Head of caudate nucleus (tissue), 42 donors: ENCODE measurements at regions not wholly inside any gene's neighbourhood (a gene's known extent, or its start where the extent isn't known, plus 50 kb on each side); places are given as distances from the start of the nearest gene placed in this dataset.
"Not testable (repeated sequence)": the region's sequence is repeated elsewhere in the genome, so short reads cannot be mapped to it uniquely, and the experiment has no call there.

Source experiments
- DNase-seq, 42 donors: peaks; one replicate each; pipeline versions ENCODE4 v3.0.0 to v3.0.0-alpha.2; 2020 to 2021; ENCODE audit warnings: mixed read lengths in 7 of 42
- intact Hi-C: fragments of 100-400 bp; cut with DNase I; formaldehyde crosslinking; loops from one replicate; pipeline ENCODE4 v1.15.0; 2022

DNA sequence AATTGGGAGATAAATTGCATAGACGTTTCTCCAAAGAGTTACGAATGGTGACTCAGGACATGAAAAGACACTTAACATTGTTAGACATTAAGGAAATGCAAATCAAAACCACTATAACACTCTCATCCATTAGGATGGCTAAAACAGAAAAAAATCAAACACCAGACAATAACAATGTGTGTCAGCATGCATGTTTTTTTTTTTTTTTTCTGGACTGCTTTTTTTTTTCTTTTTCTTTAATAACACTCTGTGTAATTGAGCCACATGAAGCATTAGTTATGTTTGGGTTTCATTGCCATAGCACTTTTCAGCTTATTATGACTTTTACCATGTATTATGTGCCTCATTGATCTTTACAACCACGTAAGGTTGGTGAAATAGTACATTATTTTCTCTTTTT lies 95.0 kb downstream of the NFKBIZ start:
- DNase-seq, result no peak
- intact Hi-C loops, result no loop called here

DNA sequence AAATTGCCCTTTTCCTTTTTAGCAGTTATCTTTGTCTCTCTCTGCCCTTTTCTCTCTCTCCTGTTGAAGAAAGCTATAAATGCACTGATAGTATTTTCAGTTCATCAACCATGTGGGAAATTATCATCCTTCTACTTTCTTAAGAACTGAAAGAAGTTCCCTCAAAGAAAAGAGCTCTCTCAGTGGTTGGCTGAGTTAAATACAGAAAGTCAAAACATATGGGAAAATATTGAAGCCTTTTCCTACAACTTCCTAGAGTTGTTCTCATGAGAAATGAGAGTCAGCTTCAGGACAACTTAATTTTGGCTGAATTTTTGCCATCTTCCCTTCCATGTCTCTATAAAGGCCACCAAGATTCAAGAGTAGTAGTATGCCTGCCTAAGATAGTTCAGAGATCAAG lies 96.7 kb downstream of the NFKBIZ start:
- intact Hi-C loops, result no loop called here
- no peak for DNase-seq

DNA sequence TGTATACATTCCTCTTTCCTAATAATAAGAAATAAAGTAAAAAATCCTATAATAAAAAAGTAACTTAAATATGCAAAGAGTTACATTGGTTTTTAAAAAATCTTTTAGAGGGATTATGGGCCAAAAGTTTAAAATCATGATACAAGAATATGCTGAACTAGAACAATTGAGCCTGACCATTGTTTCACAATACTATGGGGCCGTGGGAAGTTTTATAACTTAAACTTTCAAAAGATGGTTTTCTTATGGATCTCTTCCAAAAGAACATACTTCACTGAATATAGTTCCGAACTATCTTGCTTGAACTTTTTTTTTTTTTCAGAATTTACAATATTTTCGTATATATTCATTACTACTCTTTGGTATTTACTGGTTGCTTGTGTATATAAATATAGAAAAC lies 97.6 kb downstream of the NFKBIZ start:
- intact Hi-C loops, result no loop called here
- DNase-seq, result no peak

DNA sequence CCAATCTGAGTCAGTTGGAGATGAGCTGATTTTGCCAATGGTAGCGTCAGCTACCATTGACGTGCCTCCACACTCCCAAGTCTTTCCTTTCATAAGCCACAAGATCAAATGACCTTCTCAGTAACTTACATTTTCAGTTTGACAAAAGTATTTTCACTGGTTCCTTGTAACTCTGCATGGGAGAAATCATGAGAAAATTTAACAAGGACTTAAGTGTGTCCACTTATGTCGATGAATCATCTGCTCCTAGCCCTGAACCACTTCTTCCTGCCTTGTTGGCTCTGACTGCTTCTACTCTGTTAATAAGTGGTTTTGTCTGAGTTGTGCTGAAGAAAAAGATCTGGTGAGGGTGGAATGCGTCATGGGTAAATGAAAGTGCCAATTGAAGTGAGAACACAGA lies 101.2 kb downstream of the NFKBIZ start:
- no peak for DNase-seq
- intact Hi-C loops, result no loop called here

DNA sequence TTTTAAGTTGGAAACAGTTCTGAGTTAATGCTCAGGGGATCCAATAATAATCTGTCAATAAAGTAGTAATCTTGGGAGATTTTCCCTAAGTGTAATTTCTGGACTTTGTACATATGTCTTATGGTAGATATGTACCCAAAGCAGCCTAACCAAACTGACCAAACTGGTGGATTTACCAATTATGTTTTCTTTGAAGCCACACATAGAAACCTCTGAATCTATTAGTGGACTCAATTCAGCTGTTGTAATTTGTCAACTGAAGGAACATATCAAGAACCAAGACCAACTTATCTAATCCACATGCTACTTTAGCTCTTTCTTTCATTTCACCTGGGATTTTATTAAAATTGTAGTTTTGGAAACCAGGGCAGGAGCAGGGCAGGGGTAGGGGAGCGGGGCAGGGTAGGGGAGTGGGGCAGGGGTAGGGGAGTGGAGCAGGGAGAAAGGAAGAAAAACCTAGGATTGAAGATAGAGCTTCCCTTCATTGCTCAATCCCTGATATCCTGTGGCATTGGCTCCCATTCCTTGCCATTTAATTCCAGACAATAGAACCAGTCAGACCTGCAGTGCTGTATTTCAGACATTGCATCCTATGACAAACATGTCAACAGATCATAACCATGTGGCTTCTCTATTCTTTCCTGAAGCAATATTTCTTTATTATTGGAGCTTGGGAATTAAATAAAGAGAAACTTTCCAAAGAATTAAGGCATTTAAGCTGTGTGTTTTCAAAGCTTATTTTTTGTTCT lies 101.8 kb downstream of the NFKBIZ start:
- intact Hi-C loops, result no loop called here
- DNase-seq, result no peak

DNA sequence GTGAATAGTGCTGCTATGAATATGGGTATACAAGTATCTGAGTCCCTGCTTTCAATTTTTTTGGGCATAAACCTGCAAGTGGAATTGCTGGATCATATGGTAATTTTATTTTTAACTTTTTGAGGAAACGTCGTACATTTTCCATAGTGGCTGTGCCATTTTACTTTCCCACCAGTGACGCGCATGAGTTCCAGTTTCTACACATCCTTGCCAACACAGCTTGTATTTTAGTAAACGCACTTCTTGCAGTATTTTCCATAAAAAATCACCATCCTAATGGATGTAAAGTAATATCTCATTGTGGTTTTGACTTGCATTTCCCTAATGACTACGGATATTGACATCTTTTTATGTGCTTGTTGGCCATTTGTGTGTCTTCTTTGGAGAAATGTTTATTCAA lies 105.0 kb downstream of the NFKBIZ start:
- no peak for DNase-seq
- intact Hi-C loops, result no loop called here

DNA sequence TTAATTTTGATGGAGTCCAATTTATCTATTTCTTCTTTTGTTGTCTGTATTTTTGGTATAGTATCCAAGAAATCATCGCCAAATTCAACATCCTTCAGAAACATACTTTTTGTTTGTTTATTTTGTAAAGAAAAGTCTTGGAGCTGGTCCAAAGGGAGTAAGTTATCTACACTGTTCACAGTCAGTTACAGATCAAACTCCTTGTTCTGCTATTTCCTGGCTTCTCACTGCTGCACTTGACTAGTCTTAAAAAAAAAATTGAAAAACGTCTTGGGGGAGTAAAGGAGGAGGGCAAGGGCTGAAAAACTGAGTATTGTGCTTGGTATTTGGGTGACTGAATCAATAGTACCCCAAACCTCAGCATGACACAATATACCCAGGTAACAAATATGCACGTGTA lies 105.6 kb downstream of the NFKBIZ start:
- intact Hi-C loops, result no loop called here
- DNase-seq, result no peak

DNA sequence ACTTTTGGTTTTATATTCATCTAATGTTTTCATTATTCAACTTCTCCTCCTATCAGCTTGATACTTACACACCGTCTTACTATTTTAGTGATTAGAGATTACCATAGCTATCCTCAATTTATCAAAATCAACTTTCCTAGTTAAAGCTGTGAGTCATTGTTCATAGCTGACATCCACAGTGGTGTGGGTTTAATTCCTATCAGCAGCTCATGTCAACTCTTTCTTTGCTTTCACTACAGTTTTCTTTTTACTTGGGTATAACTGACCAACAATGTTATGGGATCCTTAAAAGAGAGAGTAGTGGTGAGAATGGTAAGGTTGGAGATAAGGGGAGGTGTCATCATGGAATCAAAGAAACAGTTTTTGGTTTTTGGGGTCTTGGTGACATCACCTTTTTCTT lies 112.7 kb downstream of the NFKBIZ start:
- no peak for DNase-seq
- intact Hi-C loops, result no loop called here

DNA sequence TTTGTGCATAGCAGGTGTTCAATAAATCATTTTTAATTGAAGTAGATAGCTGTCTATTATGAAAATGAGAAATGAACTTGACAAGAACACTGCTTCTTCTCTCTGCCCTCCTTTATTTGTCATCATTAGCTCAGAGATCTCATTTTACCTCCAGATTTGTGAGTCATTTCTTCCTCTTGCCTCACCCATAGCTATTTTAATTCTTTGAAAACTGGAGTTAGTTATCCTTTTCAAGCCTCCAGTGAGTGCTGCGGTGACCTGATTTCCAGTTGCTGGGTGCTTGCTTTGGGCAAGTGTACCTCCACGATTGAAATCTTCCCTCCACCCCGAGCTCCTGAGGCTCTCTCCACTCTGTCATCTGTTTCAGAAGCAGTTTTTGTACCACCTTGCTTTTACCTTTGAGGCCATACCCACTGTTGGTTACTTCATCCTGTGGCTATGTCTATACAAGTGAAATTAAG lies 114.6 kb downstream of the NFKBIZ start:
- peak in 35 of 42 donors; percentile 8 to 78 (median 46) for DNase-seq
- intact Hi-C loops, result no loop called here

DNA sequence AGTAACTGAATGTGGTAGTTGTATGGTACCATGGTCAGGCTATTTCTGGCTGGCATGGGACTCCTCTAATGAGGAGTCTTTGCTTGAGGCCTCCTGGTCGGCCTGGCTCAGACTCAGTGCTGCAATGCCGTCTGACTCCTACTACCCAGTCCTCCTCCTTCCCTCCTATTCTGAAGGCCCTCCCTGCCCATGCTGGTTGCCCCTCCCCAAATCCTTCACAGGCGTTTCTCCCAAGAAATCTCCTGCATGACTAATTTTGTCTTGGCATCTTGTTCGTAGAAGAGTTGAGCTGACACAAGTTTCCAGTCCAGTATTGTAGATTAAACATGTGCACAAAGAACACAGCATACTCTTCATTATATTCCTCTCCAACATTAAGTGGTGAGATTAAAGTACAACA lies 115.5 kb downstream of the NFKBIZ start:
- intact Hi-C loops, result no loop called here
- DNase-seq, result no peak

DNA sequence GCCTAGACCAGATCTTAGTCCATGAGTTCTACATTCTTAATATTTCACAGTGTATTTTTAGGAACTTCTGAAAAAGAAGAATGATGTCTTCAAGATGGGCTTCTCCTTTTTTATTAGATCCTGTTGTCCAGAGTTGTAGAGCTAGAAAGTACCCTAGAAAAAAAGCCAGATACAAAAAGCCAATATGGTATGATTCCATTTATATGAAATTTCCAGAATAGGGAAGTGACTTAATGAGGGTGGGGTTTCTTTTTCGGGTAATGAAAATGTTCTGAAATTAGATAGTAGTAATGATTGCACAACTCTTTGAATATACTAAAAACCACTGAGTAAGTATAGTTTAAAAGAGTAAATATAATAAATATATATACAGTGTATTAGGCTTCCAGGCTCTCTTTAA lies 116.9 kb downstream of the NFKBIZ start:
- intact Hi-C loops, result no loop called here
- DNase-seq, result no peak

DNA sequence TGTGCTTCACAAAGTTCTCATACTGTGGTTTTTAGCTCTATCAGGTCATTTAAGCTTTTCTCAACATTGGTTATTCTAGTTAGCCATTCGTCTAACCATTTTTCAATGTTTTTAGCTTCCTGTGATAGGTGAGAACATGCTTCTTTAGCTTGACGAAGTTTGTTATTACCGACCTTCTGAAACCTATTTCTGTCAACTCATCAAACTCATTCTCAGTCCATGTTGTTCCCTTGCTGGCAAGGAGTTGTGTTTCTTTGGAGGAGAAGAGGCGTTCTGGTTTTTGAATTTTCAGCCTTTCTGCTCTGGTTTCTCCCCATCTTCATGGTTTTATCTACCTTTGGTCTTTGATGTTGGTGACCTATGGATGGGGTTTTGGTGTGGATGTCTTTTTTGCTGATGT lies 120.9 kb downstream of the NFKBIZ start:
- DNase-seq, result no peak

DNA sequence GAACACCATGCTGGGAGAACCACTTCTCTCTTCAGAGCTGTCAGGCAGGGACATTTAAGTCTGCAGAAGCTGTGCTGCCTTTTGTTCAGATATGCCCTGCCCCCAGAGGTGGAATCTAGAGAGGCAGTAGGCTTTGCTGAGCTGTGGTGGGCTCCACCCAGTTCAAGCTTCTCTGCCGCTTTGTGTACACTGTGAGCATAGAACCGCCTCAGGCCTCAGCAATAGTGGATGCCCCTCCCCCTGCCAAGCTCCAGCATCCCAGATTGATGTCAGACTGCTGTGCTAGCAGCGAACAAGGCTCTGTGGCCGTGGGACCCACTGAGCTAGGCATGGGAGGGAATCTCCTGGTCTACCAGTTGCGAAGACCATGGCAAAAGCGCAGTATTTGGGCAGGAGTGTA lies 121.6 kb downstream of the NFKBIZ start:
- intact Hi-C loops, result no loop called here
- no peak for DNase-seq

More for the DNA sequence above, 120.9 kb downstream of the NFKBIZ start:
- intact Hi-C loops, result no loop called here

DNA sequence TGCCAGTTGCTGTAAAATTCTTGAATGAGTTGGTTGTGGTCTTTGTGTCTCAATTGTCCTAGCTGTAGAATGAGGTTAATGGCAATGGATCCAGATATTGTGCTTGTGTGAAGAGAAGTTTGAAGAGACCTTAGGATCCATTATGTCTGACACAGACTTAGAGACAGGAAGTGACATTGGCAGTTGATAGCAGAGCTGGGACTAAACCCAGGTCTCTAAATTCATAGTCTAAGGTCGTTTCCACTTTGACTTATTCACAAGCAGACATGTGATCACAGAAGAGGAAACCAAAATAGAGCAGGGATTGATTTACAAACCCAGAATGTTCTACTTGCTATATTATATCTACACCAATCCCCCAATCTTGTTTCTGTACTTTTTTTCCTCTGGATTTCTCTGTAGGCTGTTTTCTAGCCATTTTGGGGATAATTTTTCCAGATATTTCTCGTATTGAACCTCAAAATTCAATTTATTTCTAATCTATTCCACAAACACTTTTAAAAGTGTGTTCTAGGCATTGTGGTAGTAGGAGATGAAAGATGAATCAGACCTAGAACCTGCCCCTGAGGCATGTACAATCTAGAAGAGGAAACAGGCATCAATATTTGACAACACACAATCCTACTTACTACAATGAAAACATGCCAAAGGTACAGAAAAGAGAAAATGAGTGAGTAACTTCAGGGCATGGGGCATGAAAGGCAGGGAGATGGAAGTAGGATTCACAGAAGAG lies 123.3 kb downstream of the NFKBIZ start:
- intact Hi-C loops, result no loop called here

DNA sequence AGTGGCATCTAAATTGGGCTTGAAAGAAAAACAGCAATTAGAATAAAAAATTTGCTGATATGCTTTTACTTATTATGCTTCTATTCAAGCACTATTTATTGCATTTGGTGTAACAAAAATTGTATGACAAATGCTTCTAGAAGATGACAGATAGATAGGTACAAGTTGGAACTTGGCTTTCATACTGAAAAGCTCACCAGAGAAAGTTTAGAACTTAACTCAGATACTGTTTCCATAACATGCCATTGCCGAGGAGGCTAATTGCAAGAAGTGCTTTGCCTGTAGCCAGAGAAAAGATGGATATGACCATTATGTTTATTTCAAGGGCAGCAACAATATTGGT lies 123.8 kb downstream of the NFKBIZ start:
- intact Hi-C loops, result no loop called here
- DNase-seq, result no peak

More for the DNA sequence above, 123.3 kb downstream of the NFKBIZ start:
- DNase-seq, result no peak

DNA sequence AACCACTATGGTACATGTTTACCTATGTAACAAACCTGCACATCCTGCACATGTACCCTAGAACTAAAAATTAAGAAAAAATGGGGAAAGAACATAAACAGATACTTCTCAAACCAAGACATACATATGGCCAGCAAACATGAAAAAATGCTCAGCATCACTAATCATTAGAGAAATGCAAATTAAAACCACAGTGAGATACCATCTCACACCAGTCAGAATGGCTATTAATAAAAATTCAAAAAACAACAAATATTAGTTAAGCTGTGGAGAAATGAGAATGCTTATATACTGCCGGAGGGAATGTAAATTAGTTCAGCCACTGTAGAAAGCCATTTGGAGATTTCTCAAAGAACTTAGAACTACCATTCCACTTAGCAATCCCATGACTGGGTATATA lies 126.1 kb downstream of the NFKBIZ start:
- DNase-seq, intact Hi-C loops: not testable (repeated sequence)

DNA sequence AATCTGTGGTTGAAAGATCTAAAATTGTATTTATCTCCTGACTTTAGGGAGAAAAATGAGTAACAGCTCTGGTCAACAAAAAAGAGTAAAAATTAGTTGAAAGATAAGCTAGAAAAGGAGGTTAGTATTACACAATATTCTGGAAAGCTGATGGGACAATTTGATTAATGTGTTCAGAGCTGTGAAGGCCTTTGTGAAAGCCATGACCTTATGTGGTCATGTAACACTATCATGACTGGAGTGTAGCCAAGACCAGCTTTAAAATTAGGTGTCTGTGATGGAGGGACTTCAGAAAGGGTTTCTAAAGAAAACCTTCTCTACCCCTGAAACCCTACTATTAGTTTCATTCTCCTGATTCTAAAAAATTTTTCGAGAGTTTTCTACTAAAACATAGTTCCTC lies 127.2 kb downstream of the NFKBIZ start:
- intact Hi-C loops, result no loop called here
- no peak for DNase-seq

DNA sequence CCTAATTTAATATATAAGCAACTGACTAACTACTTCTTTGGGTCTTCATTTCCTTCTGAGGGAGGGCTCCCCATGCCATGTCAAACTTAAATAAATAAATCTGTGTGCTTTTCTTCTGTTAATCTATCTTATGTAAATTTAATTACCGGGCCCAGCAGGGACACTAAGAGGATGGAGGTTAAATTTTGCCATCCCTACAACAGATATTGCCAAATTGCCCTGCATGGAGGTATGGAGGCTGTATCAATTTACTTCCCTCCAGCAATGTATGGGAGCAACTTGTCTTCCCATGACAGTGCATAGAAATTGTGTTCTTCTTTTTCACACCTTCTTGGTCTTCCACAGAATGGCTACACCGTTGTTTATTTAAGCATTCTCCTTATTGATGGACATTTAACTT lies 129.0 kb downstream of the NFKBIZ start:
- intact Hi-C loops, result no loop called here
- DNase-seq, result no peak

DNA sequence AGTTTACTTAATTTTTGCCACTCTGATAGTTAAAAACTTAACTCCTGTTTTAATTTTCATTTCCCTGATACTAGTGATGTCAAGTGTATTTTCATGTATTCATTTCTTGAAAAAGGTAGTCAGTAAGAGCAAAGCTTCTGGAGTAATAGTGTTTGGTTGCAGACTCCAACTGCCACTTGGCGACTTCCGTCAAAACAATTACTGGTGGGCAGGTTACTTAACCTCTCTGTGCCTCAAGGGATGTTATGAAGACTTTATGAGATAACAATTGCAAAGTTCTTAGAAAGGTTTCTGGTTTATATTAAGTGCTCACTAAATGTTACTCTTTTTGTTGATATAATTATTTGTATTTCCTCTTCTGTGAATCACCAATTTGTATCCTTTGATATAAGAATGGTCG lies 129.7 kb downstream of the NFKBIZ start:
- no peak for DNase-seq
- intact Hi-C loops, result no loop called here

DNA sequence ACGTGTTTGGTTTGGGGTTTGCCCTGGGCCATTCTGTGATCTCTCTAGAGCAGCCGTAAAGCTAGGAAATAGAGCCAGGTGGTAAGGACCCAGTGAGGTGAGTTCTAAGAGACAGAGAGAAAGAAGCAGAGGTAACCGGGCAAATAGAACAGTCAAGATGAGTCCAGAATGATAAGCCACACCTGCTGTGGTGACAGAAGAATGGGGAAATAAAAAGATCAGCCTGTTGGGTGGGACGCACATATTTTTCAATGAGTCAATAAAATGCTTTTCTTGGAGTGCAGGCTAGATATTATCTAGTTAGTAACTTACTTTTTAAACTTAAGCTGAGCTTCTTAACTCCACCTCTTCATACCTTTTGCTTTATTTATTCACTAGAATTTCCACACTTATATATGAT lies 135.0 kb downstream of the NFKBIZ start:
- intact Hi-C loops, result no loop called here

DNA sequence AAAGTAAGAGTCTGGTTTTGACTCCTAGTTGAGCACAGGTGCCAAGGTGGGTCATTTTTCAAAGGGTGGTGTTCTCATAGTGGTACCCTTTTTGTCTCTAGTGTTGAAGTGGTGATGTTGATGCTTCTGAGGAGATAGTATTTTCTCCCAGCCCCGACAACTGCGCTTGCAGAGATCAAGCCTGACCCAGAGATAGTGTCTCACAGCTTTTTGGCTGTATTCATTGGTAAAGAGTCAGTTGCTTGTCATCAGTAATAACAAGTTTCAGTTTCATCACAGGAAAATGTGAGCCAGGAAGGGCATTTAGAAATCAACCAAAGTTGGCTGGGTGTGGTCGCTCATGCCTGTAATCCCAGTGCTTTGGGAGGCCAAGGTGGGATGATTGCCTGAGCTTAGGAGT lies 139.3 kb downstream of the NFKBIZ start:
- intact Hi-C loops, result no loop called here
- no peak for DNase-seq

More for the DNA sequence above, 135.0 kb downstream of the NFKBIZ start:
- no peak for DNase-seq
